ENCODE measurements at regions not wholly inside any gene's neighbourhood (a gene's known extent, or its start where the extent isn't known, plus 50 kb on each side); places are given as distances from the start of the nearest gene placed in this dataset.
"Not testable (repeated sequence)": the region's sequence is repeated elsewhere in the genome, so short reads cannot be mapped to it uniquely, and the experiment has no call there.

DNA sequence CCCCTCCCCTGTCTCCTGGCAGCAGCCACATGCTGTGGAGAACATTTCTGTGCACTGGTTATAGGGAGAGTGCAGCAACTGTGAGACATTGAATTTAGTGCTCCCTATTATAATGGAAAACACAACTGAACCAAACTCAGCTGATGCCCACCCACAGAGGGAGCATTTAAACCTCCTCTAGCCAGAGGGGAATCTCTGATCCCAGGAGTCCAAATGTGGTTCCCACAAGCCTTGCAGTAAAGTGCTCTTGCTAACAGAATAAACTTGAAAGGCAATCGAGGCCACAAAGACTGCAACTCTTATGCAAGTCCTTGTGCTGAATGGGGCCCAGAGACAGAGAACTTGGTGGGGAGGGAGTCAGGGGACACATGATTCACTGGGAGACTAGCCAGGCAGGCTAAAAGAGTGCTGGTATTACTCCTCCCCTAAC is 638.8 kb upstream of the VRK2 start:
- WGBS (ENCODE audit: insufficient coverage): 36% methylated on average over 1 of the region's 1 CpG

GRCh38 chr2:57408587-57408986 is 638.0 kb upstream of the VRK2 start:
- Histone ChIP-seq H3K27ac (ENCODE audit: low read depth, low read length) (no peak overlapping the region), H3K36me3 (ENCODE audit: control insufficient read depth, insufficient read depth, low read length) (no peaks in the 10 kb centered on the region), H3K9me3 (ENCODE audit: control insufficient read depth, insufficient read depth, low read length) (peaks cover 9% of the 10 kb centered on the region), H3K4me1 (ENCODE audit: control insufficient read depth, insufficient read depth, low read length) (no peaks in the 10 kb centered on the region), H3K27me3 (ENCODE audit: control insufficient read depth, insufficient read depth, low read length) (no peaks in the 10 kb centered on the region), H3K4me3 (ENCODE audit: low read depth, low read length) (no peak overlapping the region)
- DNase-seq (ENCODE audit: low read depth in 4 of 6, low spot score in 6 of 6): no peak
- WGBS (ENCODE audit: insufficient coverage): 100% methylated on average over 1 of the region's 1 CpG

More for the DNA sequence above, 638.8 kb upstream of the VRK2 start:
- Histone ChIP-seq H3K4me3 (ENCODE audit: low read depth, low read length) (no peak overlapping the region), H3K4me1 (ENCODE audit: control insufficient read depth, insufficient read depth, low read length) (no peaks in the 10 kb centered on the region), H3K9me3 (ENCODE audit: control insufficient read depth, insufficient read depth, low read length) (peaks cover 7% of the 10 kb centered on the region), H3K36me3 (ENCODE audit: control insufficient read depth, insufficient read depth, low read length) (no peaks in the 10 kb centered on the region), H3K27ac (ENCODE audit: low read depth, low read length) (peak overlapping the region; percentile 21), H3K27me3 (ENCODE audit: control insufficient read depth, insufficient read depth, low read length) (no peaks in the 10 kb centered on the region)
- DNase-seq (ENCODE audit: low read depth in 4 of 6, low spot score in 6 of 6): peak in 4 of 6 donors; percentile 2 to 64 (median 32)

DNA sequence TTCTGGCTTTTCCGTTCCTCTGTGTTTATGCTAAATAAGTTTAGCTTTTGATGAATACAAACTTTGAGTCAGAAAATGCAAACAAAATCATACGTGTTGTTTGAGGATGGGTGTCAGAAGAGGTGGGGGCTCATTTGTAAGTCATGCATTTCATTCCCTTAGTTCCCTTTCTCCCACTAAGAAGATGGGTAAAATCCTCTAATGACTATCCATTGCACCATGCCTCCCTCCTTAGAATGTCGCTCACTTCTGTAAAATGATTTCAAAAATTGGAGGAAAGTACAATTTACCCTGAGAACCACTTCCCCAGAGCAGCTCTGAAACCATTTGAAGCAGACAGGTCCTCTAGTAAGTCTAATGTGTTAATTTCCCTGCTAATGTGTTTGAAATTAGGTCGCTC is 629.6 kb upstream of the VRK2 start:
- no CpG with 5 or more reads among the region's 4 CpGs for WGBS (ENCODE audit: insufficient coverage)

DNA sequence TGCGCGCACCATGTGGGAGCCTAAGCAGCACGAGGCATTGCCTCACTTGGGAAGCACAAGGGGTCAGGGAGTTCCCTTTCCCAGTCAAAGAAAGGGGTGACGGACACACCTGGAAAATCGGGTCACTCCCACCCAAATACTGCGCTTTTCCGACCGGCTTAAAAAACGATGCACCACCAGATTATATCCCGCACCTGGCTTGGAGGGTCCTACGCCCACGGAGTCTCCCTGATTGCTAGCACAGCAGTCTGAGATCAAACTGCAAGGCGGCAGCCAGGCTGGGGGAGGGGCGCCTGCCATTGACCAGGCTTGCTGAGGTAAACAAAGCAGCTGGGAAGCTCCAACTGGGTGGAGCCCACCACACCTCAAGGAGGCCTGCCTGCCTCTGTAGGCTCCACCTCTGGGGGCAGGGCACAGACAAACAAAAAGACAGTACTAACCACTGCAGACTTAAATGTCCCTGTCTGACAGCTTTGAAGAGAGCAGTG is 627.7 kb upstream of the VRK2 start:
- H3K36me3 ChIP-seq (ENCODE audit: control insufficient read depth, insufficient read depth, low read length); DNase-seq (ENCODE audit: low read depth in 4 of 6, low spot score in 6 of 6); H3K27ac ChIP-seq (ENCODE audit: low read depth, low read length); H3K4me1 ChIP-seq (ENCODE audit: control insufficient read depth, insufficient read depth, low read length); H3K27me3 ChIP-seq (ENCODE audit: control insufficient read depth, insufficient read depth, low read length); H3K4me3 ChIP-seq (ENCODE audit: low read depth, low read length); H3K9me3 ChIP-seq (ENCODE audit: control insufficient read depth, insufficient read depth, low read length): not testable (repeated sequence)
- 86% methylated on average over 14 of the region's 14 CpGs for WGBS (ENCODE audit: insufficient coverage)

More for the DNA sequence above, 629.6 kb upstream of the VRK2 start:
- Histone ChIP-seq H3K36me3 (ENCODE audit: control insufficient read depth, insufficient read depth, low read length) (no peaks in the 10 kb centered on the region), H3K9me3 (ENCODE audit: control insufficient read depth, insufficient read depth, low read length) (peaks cover 4% of the 10 kb centered on the region), H3K4me1 (ENCODE audit: control insufficient read depth, insufficient read depth, low read length) (no peaks in the 10 kb centered on the region), H3K4me3 (ENCODE audit: low read depth, low read length) (no peak overlapping the region), H3K27ac (ENCODE audit: low read depth, low read length) (no peak overlapping the region), H3K27me3 (ENCODE audit: control insufficient read depth, insufficient read depth, low read length) (no peaks in the 10 kb centered on the region)
- DNase-seq (ENCODE audit: low read depth in 4 of 6, low spot score in 6 of 6): no peak

DNA sequence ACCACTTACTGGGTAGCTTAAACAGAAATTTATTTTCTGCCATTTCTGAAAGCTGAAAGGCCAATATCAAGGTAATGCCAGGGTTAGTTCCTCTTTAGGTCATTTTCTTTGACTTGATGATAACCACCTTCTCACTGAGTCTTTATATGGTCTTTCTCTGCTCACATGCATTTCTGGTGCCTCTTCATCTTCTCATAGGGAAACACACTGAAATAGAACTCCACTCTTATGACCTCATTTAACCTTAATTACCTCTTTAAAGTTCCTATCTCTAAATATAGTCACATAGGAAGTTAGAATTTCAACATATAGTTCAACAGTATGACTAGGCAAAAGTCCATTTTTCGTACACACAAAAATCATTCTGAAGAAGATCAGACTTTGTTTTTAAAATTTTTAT is 616.8 kb upstream of the VRK2 start:
- H3K27me3 ChIP-seq (ENCODE audit: control insufficient read depth, insufficient read depth, low read length): no peaks in the 10 kb centered on the region
- H3K4me1 ChIP-seq (ENCODE audit: control insufficient read depth, insufficient read depth, low read length): no peaks in the 10 kb centered on the region
- DNase-seq (ENCODE audit: low read depth in 4 of 6, low spot score in 6 of 6): no peak
- H3K27ac ChIP-seq (ENCODE audit: low read depth, low read length): no peak overlapping the region
- no peak overlapping the region for H3K4me3 ChIP-seq (ENCODE audit: low read depth, low read length)
- H3K36me3 ChIP-seq (ENCODE audit: control insufficient read depth, insufficient read depth, low read length): no peaks in the 10 kb centered on the region
- H3K9me3 ChIP-seq (ENCODE audit: control insufficient read depth, insufficient read depth, low read length): no peaks in the 10 kb centered on the region
- WGBS (ENCODE audit: insufficient coverage): no CpG with 5 or more reads among the region's 1 CpG

GRCh38 chr2:57432528-57432927 is 614.1 kb upstream of the VRK2 start:
- Histone ChIP-seq H3K27me3 (ENCODE audit: control insufficient read depth, insufficient read depth, low read length) (no peaks in the 10 kb centered on the region), H3K9me3 (ENCODE audit: control insufficient read depth, insufficient read depth, low read length) (no peaks in the 10 kb centered on the region), H3K36me3 (ENCODE audit: control insufficient read depth, insufficient read depth, low read length) (no peaks in the 10 kb centered on the region), H3K27ac (ENCODE audit: low read depth, low read length) (no peak overlapping the region), H3K4me1 (ENCODE audit: control insufficient read depth, insufficient read depth, low read length) (no peaks in the 10 kb centered on the region), H3K4me3 (ENCODE audit: low read depth, low read length) (no peak overlapping the region)
- DNase-seq (ENCODE audit: low read depth in 4 of 6, low spot score in 6 of 6): no peak
- no CpG with 5 or more reads among the region's 1 CpG for whole genome bisulfite sequencing (ENCODE audit: insufficient coverage)

- no peaks in the 10 kb centered on the region for H3K9me3 ChIP-seq (ENCODE audit: control insufficient read depth, insufficient read depth, low read length)
- H3K4me1 ChIP-seq (ENCODE audit: control insufficient read depth, insufficient read depth, low read length): no peaks in the 10 kb centered on the region
- no peak overlapping the region for H3K27ac ChIP-seq (ENCODE audit: low read depth, low read length)
- WGBS (ENCODE audit: insufficient coverage): 100% methylated on average over 1 of the region's 2 CpGs
- no peaks in the 10 kb centered on the region for H3K36me3 ChIP-seq (ENCODE audit: control insufficient read depth, insufficient read depth, low read length)
- DNase-seq (ENCODE audit: low read depth in 4 of 6, low spot score in 6 of 6): no peak
- H3K4me3 ChIP-seq (ENCODE audit: low read depth, low read length): no peak overlapping the region
- no peaks in the 10 kb centered on the region for H3K27me3 ChIP-seq (ENCODE audit: control insufficient read depth, insufficient read depth, low read length)
These were observed 612.2 kb upstream of the VRK2 start for GRCh38 chr2:57434441-57434840.

DNA sequence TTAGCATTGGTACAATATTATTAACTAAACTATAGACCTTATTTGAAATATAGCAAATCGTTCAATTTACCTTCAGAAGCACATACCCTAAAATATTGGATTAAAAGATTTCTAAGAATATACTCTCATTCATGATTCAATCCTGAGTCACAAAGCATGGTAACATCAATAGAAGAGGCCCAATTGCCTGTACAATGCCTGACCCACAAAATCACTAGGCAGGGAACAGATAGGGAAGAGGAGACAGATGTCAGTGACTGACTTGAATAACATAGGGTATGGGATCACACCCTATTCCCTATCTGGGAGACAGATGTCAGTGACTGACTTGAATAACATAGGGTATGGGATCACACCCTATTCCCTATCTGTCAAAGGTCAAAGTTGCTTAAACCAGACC is 611.6 kb upstream of the VRK2 start:
- Histone ChIP-seq H3K27me3 (ENCODE audit: control insufficient read depth, insufficient read depth, low read length) (no peaks in the 10 kb centered on the region), H3K9me3 (ENCODE audit: control insufficient read depth, insufficient read depth, low read length) (no peaks in the 10 kb centered on the region), H3K4me3 (ENCODE audit: low read depth, low read length) (no peak overlapping the region), H3K4me1 (ENCODE audit: control insufficient read depth, insufficient read depth, low read length) (no peaks in the 10 kb centered on the region), H3K36me3 (ENCODE audit: control insufficient read depth, insufficient read depth, low read length) (no peaks in the 10 kb centered on the region), H3K27ac (ENCODE audit: low read depth, low read length) (no peak overlapping the region)
- no peak for DNase-seq (ENCODE audit: low read depth in 4 of 6, low spot score in 6 of 6)
- WGBS (ENCODE audit: insufficient coverage): no CpG with 5 or more reads among the region's 1 CpG

DNA sequence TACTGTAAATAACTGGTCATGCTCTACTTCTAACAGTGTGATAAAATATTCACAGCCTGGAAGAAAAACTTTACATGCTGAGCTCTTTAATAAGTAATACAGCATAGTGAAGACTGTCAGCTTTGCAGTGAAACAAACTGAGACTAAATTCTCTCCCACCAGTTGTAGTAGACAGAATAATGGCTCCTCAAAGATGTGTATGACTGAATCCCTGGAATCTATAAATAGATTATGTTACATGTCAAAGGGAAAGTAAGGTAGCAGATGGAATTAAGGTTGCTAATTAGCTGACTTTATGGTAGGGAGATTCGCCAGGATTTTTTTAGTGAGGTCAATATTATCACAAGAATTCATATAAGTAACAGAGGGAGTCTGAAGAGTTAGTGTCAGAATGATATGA is 609.5 kb upstream of the VRK2 start:
- H3K36me3 ChIP-seq (ENCODE audit: control insufficient read depth, insufficient read depth, low read length): no peaks in the 10 kb centered on the region
- no peaks in the 10 kb centered on the region for H3K27me3 ChIP-seq (ENCODE audit: control insufficient read depth, insufficient read depth, low read length)
- H3K4me1 ChIP-seq (ENCODE audit: control insufficient read depth, insufficient read depth, low read length): no peaks in the 10 kb centered on the region
- DNase-seq (ENCODE audit: low read depth in 4 of 6, low spot score in 6 of 6): no peak
- no peak overlapping the region for H3K27ac ChIP-seq (ENCODE audit: low read depth, low read length)
- H3K4me3 ChIP-seq (ENCODE audit: low read depth, low read length): no peak overlapping the region
- WGBS (ENCODE audit: insufficient coverage): no CpG with 5 or more reads among the region's 1 CpG
- no peaks in the 10 kb centered on the region for H3K9me3 ChIP-seq (ENCODE audit: control insufficient read depth, insufficient read depth, low read length)

DNA sequence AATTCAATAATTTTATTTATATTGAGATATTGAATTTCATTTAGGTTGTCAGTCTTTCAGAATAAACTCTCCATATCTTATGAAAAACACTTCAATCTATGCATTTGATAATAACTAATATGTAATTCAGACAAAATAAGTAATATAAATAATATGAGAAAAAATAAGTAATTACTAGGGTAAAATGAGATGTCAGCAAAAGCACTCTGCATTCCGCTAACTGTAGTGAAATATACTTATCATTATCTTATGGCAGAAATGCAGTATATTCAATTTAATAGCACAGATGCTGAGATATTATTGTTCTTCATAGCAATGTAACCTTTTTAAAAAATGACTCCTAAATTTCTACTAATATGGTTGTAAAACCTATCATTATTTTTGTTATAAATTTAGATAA is 606.2 kb upstream of the VRK2 start:
- no CpG with 5 or more reads among the region's 1 CpG for WGBS (ENCODE audit: insufficient coverage)
- no peak for DNase-seq (ENCODE audit: low read depth in 4 of 6, low spot score in 6 of 6)
- H3K27me3 ChIP-seq (ENCODE audit: control insufficient read depth, insufficient read depth, low read length): no peaks in the 10 kb centered on the region
- no peaks in the 10 kb centered on the region for H3K9me3 ChIP-seq (ENCODE audit: control insufficient read depth, insufficient read depth, low read length)
- no peaks in the 10 kb centered on the region for H3K4me1 ChIP-seq (ENCODE audit: control insufficient read depth, insufficient read depth, low read length)
- H3K27ac ChIP-seq (ENCODE audit: low read depth, low read length): no peak overlapping the region
- no peaks in the 10 kb centered on the region for H3K36me3 ChIP-seq (ENCODE audit: control insufficient read depth, insufficient read depth, low read length)
- H3K4me3 ChIP-seq (ENCODE audit: low read depth, low read length): no peak overlapping the region

Data from spinal cord (tissue), 9 donors.